Lower leg skin (tissue), 3 donors: ENCODE measurements at regions not wholly inside any gene's neighbourhood (a gene's known extent, or its start where the extent isn't known, plus 50 kb on each side); places are given as distances from the start of the nearest gene placed in this dataset.

Experiments used
- POLR2A ChIP-seq, 2 donors: fragments of 450-650 bp; IDR thresholded peaks; one replicate each; pipeline ENCODE4 v1.6.1; 2016 to 2017; ENCODE audit warnings: antibody characterized with exemption in 2 of 2, mild to moderate bottlenecking in 1 of 2, moderate library complexity in 1 of 2
- TF ChIP-seq, protein P1 (sequence below), 3 donors: fragments of 450-650 bp; IDR thresholded peaks; one replicate each; pipeline ENCODE4 v1.5.1; 2016; ENCODE audit warnings: antibody characterized with exemption in 3 of 3, mild to moderate bottlenecking in 3 of 3, moderate library complexity in 2 of 3

GRCh38 chr12:125434131-125434530 lies 368.9 kb downstream of the AACS start:
- TF ChIP-seq, protein P1, sequence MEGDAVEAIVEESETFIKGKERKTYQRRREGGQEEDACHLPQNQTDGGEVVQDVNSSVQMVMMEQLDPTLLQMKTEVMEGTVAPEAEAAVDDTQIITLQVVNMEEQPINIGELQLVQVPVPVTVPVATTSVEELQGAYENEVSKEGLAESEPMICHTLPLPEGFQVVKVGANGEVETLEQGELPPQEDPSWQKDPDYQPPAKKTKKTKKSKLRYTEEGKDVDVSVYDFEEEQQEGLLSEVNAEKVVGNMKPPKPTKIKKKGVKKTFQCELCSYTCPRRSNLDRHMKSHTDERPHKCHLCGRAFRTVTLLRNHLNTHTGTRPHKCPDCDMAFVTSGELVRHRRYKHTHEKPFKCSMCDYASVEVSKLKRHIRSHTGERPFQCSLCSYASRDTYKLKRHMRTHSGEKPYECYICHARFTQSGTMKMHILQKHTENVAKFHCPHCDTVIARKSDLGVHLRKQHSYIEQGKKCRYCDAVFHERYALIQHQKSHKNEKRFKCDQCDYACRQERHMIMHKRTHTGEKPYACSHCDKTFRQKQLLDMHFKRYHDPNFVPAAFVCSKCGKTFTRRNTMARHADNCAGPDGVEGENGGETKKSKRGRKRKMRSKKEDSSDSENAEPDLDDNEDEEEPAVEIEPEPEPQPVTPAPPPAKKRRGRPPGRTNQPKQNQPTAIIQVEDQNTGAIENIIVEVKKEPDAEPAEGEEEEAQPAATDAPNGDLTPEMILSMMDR (IDR thresholded peaks at IDR 0.05), result no peak
- TF ChIP-seq POLR2A (IDR thresholded peaks at IDR 0.05), result no peak
